ENCODE measurements at regions not wholly inside any gene's neighbourhood (a gene's known extent, or its start where the extent isn't known, plus 50 kb on each side); places are given as distances from the start of the nearest gene placed in this dataset.

- TF ChIP-seq REST (IDR thresholded peaks at IDR 0.05; ENCODE audit: low read depth) = no peak
- TF ChIP-seq CEBPB (IDR thresholded peaks at IDR 0.05) = no peak
- no peak for TF ChIP-seq NFIC (IDR thresholded peaks at IDR 0.05)
- TF ChIP-seq TCF12 (IDR thresholded peaks at IDR 0.05; ENCODE audit: low read depth) = no peak
- no peak for TF ChIP-seq USF1 (IDR thresholded peaks at IDR 0.05)
- no peak for TF ChIP-seq RAD21 (IDR thresholded peaks at IDR 0.05; ENCODE audit: low read depth)
- TF ChIP-seq MAX (IDR thresholded peaks at IDR 0.05) = no peak
- no peak for TF ChIP-seq FOXM1 (IDR thresholded peaks at IDR 0.05; ENCODE audit: borderline replicate concordance, low read depth)
- no peak for TF ChIP-seq EGR1 (IDR thresholded peaks at IDR 0.05)
- TF ChIP-seq ZBTB7A (IDR thresholded peaks at IDR 0.05; ENCODE audit: low read depth) = no peak
- TF ChIP-seq CREB1 (IDR thresholded peaks at IDR 0.05; ENCODE audit: low read depth) = no peak
- no peak for TF ChIP-seq TEAD4 (IDR thresholded peaks at IDR 0.05)
- no peak for TF ChIP-seq EP300 (IDR thresholded peaks at IDR 0.05; ENCODE audit: borderline replicate concordance)
- no peak for TF ChIP-seq TAF1 (IDR thresholded peaks at IDR 0.05; ENCODE audit: low read depth)
- no peak for TF ChIP-seq YY1 (IDR thresholded peaks at IDR 0.05; ENCODE audit: low read depth)
Measured at GRCh38 chr5:42252306-42252705, 170.9 kb upstream of the GHR start.

GRCh38 chr5:42267091-42267490 lies 156.1 kb upstream of the GHR start:
- TF ChIP-seq NFIC (IDR thresholded peaks at IDR 0.05) (no peak), USF1 (IDR thresholded peaks at IDR 0.05) (no peak), TAF1 (IDR thresholded peaks at IDR 0.05; ENCODE audit: low read depth) (no peak), ZBTB7A (IDR thresholded peaks at IDR 0.05; ENCODE audit: low read depth) (no peak), MAX (IDR thresholded peaks at IDR 0.05) (no peak), FOXM1 (IDR thresholded peaks at IDR 0.05; ENCODE audit: borderline replicate concordance, low read depth) (no peak), EGR1 (IDR thresholded peaks at IDR 0.05) (no peak), RAD21 (IDR thresholded peaks at IDR 0.05; ENCODE audit: low read depth) (no peak), CEBPB (IDR thresholded peaks at IDR 0.05) (no peak), CREB1 (IDR thresholded peaks at IDR 0.05; ENCODE audit: low read depth) (no peak), EP300 (IDR thresholded peaks at IDR 0.05; ENCODE audit: borderline replicate concordance) (no peak), YY1 (IDR thresholded peaks at IDR 0.05; ENCODE audit: low read depth) (no peak)

GRCh38 chr5:42268630-42269029 lies 154.6 kb upstream of the GHR start:
- TF ChIP-seq FOXM1 (IDR thresholded peaks at IDR 0.05; ENCODE audit: borderline replicate concordance, low read depth) (no peak), MAX (IDR thresholded peaks at IDR 0.05) (no peak), TCF12 (IDR thresholded peaks at IDR 0.05; ENCODE audit: low read depth) (no peak), ZBTB7A (IDR thresholded peaks at IDR 0.05; ENCODE audit: low read depth) (no peak), CREB1 (IDR thresholded peaks at IDR 0.05; ENCODE audit: low read depth) (no peak), RAD21 (IDR thresholded peaks at IDR 0.05; ENCODE audit: low read depth) (no peak), NFIC (IDR thresholded peaks at IDR 0.05) (no peak), CEBPB (IDR thresholded peaks at IDR 0.05) (no peak), TEAD4 (IDR thresholded peaks at IDR 0.05) (no peak), TAF1 (IDR thresholded peaks at IDR 0.05; ENCODE audit: low read depth) (no peak), YY1 (IDR thresholded peaks at IDR 0.05; ENCODE audit: low read depth) (no peak)

- TF ChIP-seq USF1 (IDR thresholded peaks at IDR 0.05) (no peak), REST (IDR thresholded peaks at IDR 0.05; ENCODE audit: low read depth) (no peak), TCF12 (IDR thresholded peaks at IDR 0.05; ENCODE audit: low read depth) (no peak), EGR1 (IDR thresholded peaks at IDR 0.05) (no peak), RAD21 (IDR thresholded peaks at IDR 0.05; ENCODE audit: low read depth) (no peak), ZBTB7A (IDR thresholded peaks at IDR 0.05; ENCODE audit: low read depth) (no peak), TEAD4 (IDR thresholded peaks at IDR 0.05) (no peak), TAF1 (IDR thresholded peaks at IDR 0.05; ENCODE audit: low read depth) (no peak), YY1 (IDR thresholded peaks at IDR 0.05; ENCODE audit: low read depth) (no peak), MAX (IDR thresholded peaks at IDR 0.05) (no peak), CREB1 (IDR thresholded peaks at IDR 0.05; ENCODE audit: low read depth) (no peak), NFIC (IDR thresholded peaks at IDR 0.05) (no peak), CEBPB (IDR thresholded peaks at IDR 0.05) (no peak)
Measured at GRCh38 chr5:42270771-42271170, 152.5 kb upstream of the GHR start.

GRCh38 chr5:42274913-42275312 lies 148.3 kb upstream of the GHR start:
- peak; percentile 88 for TF ChIP-seq USF1 (IDR thresholded peaks at IDR 0.05)
- TF ChIP-seq TCF12 (IDR thresholded peaks at IDR 0.05; ENCODE audit: low read depth) = no peak

Measured in Ishikawa (cell line).